ENCODE measurements at regions not wholly inside any gene's neighbourhood (a gene's known extent, or its start where the extent isn't known, plus 50 kb on each side); places are given as distances from the start of the nearest gene placed in this dataset.
A peak's percentile ranks its signal among the peaks of the same experiment; 100 is the strongest.

- no peak for DNase-seq (ENCODE audit: low spot score)
These were observed 323.6 kb downstream of the NFIB start for GRCh38 chr9:13990331-13990730.

GRCh38 chr9:13988944-13989343 is 325.0 kb downstream of the NFIB start:
- DNase-seq (ENCODE audit: low spot score), result no peak

- no peak for DNase-seq (ENCODE audit: low spot score)
These were observed 330.3 kb downstream of the NFIB start for GRCh38 chr9:13983607-13984006.

DNA sequence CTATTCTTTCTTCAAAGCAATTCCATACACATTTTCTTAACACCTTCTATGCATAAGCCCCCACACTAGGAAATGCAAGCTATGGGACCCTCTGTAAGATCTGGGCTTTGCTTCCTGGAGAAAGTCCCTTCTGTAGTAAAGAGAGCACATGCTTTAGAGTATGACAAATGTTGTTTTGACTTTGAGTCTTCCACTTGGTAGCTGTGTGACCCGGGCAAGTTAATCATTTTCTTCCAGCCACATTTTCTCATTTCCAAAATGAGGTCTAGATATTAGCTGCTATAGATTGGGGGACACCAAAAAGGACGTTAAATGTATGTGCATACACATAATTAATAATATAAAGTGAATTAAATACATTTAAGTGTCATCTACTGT is 334.0 kb downstream of the NFIB start:
- DNase-seq (ENCODE audit: low spot score), result no peak

DNA sequence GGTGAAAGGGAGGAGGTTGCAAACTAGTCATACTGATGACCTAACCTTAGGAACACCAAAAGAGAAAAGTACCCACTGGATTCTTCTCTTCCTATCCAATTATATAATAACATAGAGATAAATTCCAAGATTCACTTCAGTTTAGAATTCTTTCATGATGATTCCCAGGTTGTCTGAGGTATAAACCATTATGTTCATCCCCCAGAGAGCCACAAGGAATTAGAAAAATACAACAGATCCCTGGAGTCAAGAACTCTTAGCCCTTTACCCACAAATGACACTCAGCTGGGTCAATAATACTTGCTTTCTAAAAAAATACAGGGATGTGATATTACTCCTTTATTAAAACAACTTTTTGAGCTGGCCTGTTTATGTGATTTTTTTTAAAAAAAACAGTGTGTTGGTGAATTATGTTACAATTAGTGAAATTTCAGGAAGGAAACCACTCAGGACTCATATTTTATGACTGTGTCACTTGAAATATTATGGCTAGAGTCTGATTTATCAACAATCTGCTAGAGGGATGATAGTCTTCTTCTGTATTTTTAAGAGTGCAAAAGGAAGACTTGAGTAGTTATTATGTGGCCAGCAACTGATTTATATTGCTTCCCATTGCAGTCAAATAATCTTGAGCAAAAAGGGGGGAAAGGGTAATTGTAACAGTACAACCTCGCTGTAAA is 338.2 kb downstream of the NFIB start:
- no peak for DNase-seq (ENCODE audit: low spot score)

- DNase-seq (ENCODE audit: low spot score), result no peak
These were observed 339.1 kb downstream of the NFIB start for GRCh38 chr9:13974891-13975290.

DNA sequence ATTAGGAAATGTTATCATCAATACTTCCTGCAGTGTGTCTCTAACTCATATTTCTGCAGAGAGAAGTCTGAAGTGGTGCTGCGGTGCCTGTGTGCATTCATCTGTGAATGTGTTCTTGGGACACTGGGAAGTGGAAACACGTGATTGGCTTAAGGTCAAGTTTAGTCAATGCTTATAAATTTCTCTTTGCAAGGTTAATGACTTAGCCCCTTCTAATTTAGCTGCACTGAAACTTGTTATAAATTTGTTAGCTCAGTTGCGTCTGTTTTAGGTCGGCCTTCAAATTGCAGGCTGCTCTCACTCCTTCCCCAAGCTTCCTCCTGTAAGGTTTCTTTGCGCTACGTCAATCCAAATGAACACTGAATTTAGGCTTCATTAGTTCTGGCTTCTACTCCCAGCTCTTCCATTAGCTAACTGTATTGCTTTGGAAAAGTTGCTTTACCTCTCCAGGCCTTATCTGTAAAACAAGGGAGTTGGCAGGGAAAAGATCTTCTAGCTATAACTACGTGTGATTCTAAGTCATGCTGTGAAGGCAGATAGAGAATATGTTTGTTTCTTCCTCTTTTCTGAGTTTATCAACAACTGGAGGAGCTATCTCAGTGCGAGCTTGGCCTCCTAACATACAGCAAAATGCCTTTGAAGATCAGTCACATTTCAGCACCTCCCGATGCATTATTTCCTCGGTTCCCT is 341.8 kb downstream of the NFIB start:
- DNase-seq (ENCODE audit: low spot score), result no peak

GRCh38 chr9:13971415-13971814 is 342.5 kb downstream of the NFIB start:
- no peak for DNase-seq (ENCODE audit: low spot score)

- no peak for DNase-seq (ENCODE audit: low spot score)
These were observed 343.5 kb downstream of the NFIB start for GRCh38 chr9:13970426-13970825.

GRCh38 chr9:13970018-13970417 is 343.9 kb downstream of the NFIB start:
- no peak for DNase-seq (ENCODE audit: low spot score)

- DNase-seq (ENCODE audit: low spot score), result no peak
These were observed 346.5 kb downstream of the NFIB start for GRCh38 chr9:13967438-13967837.

- no peak for DNase-seq (ENCODE audit: low spot score)
These were observed 346.9 kb downstream of the NFIB start for GRCh38 chr9:13967011-13967410.

- DNase-seq (ENCODE audit: low spot score), result peak; percentile 53
These were observed 350.8 kb downstream of the NFIB start for GRCh38 chr9:13963005-13963653.

- DNase-seq (ENCODE audit: low spot score), result no peak
These were observed 351.9 kb downstream of the NFIB start for GRCh38 chr9:13962006-13962405.

DNA sequence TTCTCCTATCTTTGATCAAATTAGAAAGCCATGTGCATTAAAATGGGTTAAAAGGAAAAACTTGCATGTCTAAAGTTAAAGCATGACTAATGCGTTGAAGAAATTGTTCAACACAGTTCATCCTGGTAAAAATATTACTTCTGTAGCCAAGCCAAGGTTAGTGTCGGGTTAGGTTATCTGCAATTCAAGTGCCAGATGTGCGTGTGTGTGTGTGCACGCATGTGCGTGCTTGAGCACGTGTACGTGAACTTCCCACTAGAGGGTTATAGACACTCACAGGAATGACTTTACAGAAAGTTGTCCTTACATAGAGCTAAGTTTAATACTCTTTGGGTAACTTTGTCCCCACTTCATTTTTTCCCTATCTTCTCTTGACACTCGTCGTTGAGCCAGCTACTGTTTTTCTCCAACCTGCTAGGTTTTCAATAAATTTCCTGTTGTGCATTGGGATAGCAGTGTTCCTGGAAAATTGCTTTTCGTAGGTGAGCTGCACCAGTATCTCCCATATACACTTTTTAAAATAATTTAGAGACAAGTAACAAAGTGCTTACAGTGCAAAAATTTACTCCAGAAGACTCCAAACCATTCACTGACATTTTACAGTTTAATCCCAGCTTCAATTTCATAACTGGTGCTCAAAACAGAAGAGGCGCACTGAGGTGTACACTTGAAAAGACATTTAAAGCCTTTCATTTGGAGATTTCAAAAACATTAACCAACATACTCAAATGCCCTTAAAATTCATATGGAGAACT is 353.8 kb downstream of the NFIB start:
- no peak for DNase-seq (ENCODE audit: low spot score)

- no peak for DNase-seq (ENCODE audit: low spot score)
These were observed 355.3 kb downstream of the NFIB start for GRCh38 chr9:13958672-13959071.

- DNase-seq (ENCODE audit: low spot score), result no peak
These were observed 356.9 kb downstream of the NFIB start for GRCh38 chr9:13957089-13957488.

GRCh38 chr9:13956107-13956506 is 357.8 kb downstream of the NFIB start:
- DNase-seq (ENCODE audit: low spot score), result no peak

- no peak for DNase-seq (ENCODE audit: low spot score)
These were observed 361.0 kb downstream of the NFIB start for GRCh38 chr9:13952906-13953305.

DNA sequence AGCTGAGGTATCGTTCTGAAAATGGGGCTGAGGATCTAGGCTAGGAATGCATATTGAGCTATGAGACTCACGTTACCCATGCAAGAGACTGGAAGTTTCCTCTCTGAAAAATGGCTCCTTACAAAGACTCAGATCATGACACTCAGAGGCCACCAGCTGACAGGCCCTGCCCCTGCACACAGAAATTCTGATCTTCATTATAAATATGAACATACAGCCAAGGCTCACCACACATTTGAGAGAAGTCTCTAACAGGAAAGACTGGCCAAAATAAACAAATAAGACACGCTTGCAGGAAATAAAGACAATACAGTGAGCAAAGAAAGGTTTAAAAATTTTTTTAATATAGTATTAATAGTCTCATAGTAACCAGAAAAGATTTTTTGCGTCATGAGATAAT is 365.9 kb downstream of the NFIB start:
- no peak for DNase-seq (ENCODE audit: low spot score)

DNA sequence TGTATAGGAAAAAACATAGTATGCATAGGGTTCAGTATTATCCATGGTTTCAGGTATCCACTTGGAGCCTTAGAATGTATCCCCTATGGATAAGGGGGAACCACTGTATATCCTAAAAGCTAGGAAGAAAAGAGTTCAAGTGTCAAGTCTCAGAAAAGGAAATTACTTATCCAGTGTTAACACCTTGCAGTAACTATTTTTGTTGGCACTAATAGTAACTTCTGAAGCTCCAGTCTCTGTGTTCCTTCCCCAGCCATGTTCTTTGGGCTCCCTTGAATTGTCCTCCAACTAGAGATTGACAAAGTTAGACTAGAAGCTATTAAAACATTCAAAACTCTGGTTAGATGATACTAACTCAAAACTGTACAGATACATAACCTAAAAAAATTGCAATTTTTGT is 370.8 kb downstream of the NFIB start:
- no peak for DNase-seq (ENCODE audit: low spot score)

DNA sequence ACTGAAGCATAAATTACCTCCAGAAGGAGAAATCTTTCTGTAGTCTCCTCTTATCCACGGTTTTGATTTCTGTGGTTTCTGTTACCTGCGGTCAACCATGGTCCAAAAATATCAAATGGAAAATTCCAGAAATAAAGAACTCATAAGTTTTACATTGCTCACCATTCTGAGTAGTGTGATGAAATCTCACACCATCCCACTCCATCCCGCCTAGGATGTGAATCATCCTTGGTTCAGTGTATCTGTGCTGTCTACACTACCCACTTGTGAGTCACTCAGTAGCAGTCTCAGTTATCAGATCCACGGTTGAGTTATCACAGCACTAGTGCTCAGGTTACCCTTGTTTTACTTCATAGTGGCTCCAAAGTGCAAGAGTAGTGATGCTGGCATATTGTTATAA is 371.2 kb downstream of the NFIB start:
- DNase-seq (ENCODE audit: low spot score), result peak; percentile 6

- no peak for DNase-seq (ENCODE audit: low spot score)
These were observed 371.7 kb downstream of the NFIB start for GRCh38 chr9:13942201-13942600.

Data from putamen (tissue), 1 donor.